ENCODE measurements at regions not wholly inside any gene's neighbourhood (a gene's known extent, or its start where the extent isn't known, plus 50 kb on each side); places are given as distances from the start of the nearest gene placed in this dataset.
"Not testable (repeated sequence)": the region's sequence is repeated elsewhere in the genome, so short reads cannot be mapped to it uniquely, and the experiment has no call there.

DNA sequence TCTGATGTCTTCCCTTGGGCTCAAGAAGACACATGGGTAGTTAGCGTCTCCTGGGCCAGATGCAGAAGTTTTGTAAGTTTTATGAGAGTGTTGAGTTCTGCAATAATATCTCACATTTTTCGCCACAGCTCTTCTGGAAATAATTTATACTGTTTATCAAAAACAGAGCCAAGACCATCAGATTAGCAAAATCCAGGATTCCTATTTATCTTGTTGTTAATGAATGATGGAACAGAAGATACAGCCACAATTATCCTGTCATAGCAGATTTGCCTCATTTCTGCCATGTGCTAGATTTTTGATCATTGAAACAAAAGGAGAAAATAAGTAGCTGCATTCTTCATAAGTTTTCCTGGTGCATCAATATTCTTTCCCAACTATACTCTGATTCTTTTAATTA is 1048.6 kb upstream of the KLHL29 start:
- no peak for DNase-seq (ENCODE audit: low read depth)

DNA sequence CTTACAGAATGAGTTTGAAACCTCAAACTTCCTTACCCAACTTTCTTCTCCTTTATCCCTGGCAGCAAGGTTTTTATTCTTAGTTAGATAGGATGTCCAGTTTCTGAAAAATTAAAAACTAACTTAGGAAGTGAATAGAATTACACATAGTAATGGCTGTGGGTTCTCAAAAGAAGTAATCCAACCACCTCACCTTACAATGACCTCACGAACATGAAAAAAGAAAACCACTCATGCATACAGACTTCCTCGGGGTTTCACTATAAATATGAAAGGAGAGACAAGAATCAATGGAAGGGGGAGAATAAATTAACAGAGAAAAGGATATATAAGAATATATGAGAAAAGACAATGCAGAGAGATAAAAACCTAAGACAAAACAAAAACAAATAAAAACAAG is 1044.3 kb upstream of the KLHL29 start:
- no peak for DNase-seq (ENCODE audit: low read depth)

DNA sequence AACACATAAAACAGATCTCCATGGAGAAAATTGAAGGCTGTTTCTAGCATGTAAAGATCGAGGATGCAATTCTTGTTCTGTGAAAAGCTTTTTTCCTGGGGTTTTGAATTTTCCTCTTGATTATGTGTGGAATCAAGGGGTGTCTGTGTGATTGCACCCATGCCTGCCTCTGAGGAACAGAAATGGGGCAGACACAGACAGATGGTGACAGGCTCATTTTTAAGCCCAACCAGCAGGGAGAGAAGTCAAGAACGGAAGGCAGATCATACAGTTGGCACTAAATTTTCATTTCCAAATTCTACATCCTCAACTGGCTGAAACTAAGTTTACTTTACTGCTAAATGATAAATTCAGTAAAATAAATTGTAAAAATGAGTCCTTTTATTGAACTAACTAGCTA is 1037.7 kb upstream of the KLHL29 start:
- DNase-seq (ENCODE audit: low read depth): no peak

DNA sequence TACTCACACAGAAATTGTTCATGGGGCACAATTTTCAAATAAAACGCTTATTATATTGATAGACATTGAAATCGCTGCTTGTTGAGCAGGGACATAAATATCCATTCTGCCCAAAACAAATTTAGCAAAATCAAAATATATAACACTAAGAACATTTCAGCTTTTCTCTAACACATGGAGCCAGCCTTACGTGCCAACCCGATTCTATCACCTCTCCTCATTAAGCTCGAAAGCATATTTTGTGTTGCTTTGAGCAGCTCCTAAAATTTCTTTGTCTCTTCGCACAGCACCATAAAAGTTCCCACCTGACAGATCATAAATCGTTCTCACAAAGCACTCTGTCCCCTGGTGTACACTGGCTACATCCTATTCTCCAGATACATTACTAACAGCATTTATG is 1034.4 kb upstream of the KLHL29 start:
- no peak for DNase-seq (ENCODE audit: low read depth)

DNA sequence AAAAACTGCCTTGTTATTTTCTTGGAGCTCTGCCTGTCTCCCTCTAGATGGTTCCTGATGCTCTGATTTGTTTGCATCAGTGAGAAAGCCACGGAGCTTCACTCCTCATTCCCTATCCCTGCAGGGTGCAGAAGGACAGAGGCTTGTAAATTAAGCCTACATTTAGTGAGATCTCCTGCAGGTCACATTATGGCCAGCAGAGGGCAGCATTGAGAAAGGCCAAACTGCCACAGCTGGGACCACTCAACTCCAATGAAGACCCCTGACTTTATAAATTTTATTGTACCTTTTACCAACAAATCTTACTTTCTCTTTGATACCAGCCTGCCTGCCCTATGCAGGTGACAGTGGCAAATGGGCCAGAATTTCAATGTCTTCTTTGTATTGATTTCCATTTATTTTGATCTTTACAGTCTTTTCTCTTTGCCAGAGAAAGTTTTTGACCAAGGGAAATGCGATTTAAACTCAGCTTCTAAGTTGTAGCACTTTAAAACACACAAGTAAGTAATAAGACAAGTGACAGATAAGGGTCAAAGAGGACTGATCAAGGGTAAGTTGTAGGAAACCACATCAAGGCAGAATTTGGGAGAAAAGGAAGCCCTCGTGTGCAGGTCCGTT is 1029.1 kb upstream of the KLHL29 start:
- no peak for DNase-seq (ENCODE audit: low read depth)

DNA sequence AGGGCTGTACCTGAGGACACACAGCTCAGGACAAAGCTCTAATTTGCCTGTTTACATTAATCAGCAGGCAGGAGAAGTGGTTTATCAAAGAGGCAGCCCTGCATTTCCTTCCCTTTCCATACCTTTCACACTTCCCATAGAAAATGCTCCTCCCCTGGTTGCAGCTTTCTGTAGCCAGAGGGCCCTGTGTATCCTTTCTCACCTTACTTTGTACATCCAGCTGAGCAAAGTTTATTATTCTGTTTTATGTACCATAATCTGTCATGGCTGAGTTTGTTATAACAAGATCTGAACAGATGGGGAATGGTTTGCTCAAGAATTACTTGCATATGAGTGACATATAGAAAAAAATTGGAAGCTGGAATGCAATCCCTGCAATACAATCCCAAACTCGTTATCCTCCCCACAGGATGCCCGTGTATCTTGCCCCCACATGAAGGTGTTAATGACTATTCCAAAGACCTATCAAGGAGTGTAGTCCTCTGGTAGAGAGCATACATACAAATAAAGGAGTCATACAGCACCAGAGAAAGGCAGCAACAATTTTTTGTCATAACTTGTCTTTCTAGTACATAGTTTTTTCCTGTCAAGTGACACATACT is 1025.8 kb upstream of the KLHL29 start:
- no peak for DNase-seq (ENCODE audit: low read depth)

DNA sequence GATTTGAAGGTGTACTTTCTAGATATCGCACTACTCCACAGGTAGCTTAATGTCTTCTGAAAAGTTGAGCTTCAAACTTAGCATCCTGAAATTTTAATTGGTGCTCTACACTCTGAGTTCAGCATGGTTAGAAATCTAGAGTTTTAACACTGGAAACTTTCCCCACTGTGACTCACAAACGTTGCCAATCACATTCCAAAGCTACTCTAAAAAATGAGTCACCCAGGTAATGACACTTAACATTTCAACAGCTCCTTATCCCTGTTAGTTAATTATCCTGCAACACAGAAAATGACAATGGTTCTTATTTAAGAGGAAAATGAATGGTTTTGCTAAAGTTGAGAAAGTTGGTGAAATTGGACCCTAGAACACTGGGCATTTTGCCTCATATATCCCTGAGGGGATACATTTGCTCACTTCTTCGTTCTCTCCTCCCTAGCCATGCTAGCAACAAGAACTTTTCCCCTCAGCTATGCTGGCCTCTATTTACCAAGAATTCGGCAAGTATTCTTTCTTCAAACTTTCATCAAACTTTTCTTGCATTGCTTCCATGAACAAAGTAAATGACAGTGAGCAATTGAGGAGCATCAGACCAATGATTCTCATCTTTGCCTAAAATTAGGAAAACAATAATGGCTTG is 1024.1 kb upstream of the KLHL29 start:
- no peak for DNase-seq (ENCODE audit: low read depth)

DNA sequence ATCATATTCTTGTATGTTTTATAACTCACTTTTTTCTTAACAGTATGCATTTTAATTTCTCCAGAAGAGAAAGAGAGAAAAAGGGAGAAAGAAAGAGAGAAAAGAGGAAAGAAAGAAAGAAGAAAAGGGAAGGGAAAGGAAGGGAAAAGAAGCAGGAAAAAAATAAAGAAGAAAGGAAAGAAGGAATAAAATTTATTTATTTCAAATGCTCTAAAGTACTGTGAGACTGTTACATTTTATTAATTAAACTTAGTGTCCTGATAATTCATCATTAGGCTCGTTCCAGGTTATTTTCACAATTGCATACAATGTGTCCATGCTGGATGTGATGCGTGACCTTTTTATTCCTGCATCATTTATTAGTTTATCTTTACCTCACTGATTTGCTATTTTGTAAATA is 1023.4 kb upstream of the KLHL29 start:
- no peak for DNase-seq (ENCODE audit: low read depth)

DNA sequence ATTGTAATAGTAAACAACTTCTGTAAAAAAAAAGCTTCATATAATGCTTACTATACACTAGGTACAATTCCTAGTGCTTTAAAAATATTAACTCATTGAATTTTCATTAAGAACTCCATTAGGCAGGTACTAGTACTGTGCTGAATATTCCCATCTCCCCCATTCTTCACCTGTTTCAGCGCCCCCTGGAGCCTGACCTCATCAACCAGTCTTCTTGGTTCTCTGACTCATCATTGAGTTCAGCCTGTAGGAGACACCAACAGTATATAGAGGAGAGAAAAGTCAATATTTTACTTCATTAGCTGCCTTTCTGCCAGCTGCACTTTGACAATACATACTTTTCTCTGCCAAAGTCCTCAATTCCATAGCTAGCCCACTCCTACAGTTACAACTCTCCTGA is 1009.9 kb upstream of the KLHL29 start:
- no peak for DNase-seq (ENCODE audit: low read depth)

DNA sequence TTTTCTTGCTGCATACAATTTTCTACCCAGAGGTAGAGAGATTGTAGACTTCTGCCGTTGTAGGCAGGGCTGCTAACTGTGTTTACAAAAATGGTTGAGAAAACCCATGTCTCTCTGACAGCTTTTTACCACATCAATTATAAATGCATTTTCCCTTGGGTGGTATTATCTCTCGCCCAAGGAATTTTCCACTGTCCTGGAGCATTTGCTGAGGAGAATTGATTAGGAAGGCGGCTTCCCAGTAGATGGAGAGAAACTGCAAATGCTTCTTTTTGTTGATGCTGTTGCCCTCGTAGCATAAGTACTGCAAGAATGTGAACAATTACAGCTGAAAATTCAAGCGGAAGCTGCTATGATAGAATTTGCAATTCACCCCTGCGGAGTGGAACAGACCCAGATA is 1007.7 kb upstream of the KLHL29 start:
- no peak for DNase-seq (ENCODE audit: low read depth)

DNA sequence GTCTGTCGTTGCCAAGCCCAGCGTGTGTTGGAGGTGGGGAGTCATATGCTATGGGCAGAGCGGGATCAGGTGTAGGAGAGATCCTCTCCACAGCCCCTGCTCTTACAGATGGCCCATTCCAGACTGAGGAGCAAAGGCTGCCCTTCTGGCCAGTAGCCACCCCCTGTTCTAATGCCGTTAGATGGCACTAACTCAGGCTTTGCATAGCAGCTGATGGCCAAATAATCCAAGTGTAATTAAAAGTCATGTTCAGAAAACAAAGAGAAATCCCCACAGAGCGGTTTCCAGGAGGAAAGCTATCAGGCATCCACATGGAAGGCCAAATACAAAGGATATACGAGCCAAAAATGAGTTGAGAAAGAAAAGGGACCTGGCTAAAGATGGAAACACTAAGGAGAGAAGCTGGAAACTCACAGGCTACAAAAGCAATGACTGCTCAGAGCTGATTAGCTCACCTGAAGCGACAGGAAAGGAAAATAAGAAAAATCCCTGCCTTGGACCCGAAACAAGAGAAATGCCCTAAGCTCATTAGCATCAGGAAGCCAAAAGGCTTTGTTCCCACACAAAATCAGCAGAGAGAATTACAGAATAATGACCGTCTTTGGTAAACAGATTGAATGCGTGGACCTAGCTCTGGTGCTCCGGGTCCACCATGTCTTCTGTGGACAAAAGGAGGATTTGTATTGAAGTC is 1002.4 kb upstream of the KLHL29 start:
- no peak for DNase-seq (ENCODE audit: low read depth)

DNA sequence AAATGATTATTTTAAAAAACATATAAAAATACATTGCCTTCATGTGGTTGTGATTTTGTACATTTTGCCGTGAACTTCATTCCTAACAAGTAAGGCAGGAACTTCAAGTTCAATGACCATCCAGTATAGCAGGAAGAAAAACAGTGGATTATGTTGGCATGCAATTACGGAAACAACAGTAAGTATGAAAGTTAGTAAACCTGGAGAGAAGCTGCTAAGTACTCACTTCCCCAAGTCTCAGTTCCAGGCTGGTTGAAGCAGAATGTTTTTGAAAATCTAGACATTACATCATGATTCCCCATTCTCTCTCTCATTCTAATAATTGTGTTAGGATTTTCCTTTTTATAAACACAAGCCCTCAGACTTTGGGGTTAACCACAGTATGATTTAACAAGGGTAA is 987.1 kb upstream of the KLHL29 start:
- DNase-seq (ENCODE audit: low read depth): no peak

DNA sequence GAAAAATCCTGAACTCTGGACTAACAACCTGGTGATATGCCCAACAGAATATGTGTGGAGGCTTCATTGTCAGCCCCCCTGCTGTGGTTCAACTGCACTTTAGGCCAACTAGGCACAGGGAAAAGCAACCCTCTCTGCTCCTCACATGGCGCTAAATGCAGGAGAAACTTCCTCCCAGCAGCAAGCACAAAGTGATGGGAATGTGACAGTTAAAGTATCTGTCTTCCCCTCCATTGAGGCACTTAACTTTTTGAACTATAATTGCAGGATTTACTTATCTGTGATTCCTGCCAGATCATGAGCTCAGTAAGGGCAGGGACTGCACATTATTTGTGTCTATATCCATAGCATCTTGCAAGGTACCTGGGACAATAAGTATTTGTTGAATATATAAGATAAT is 981.2 kb upstream of the KLHL29 start:
- DNase-seq (ENCODE audit: low read depth): no peak

DNA sequence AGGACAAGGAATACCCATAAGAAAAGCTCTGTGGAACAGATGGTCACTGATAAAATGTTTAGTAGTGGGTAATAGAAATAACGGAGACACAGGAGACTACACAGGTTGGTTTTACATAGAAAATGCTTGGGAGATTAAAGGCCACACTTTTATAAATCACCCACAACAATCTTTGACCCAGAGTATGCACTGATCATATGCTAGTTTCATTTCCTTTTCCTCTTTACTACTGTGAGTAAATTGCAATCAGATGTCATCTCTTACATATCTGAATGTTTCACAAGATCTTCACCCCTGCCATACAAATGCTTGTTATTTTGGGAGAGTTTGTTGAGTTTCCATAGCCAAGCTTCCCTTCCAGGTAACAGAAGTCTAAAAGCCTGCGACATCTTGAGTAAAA is 978.4 kb upstream of the KLHL29 start:
- no peak for DNase-seq (ENCODE audit: low read depth)

DNA sequence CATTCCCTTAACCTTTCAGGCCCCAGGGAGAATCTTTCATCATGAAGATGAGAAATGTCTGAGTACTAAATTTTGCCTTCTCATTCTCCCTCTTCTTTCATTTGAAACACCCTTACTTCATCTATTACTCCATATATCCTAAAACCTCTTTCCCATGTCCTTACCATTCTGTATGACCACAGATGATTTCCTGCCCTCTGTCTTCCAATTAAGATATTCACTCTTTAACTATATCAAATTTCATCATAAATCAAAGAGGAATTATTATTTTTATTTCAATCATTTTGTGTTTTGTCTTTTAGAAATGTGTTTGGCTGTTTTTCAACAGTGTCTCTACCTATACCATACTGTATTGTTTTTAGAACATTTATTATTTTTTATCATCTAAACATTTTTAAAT is 964.9 kb upstream of the KLHL29 start:
- DNase-seq (ENCODE audit: low read depth): no peak

DNA sequence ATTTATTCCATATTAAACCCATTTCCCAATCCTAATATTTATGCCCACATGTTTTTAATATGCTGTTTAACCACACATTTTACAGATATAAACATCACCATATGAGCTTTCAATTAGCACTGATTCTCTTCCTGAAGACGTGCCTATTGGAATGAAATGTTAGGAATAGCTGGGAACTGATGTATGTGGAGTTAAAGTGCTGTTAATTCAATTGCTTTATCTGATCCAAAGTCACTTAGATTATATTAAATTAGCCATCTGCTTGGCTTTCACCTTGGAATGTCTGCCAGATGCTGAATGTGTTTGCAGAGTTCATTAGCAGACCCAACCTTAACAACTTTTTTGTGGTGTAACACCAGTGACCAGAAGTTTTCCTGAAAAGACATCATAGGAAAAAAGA is 942.9 kb upstream of the KLHL29 start:
- no peak for DNase-seq (ENCODE audit: low read depth)

DNA sequence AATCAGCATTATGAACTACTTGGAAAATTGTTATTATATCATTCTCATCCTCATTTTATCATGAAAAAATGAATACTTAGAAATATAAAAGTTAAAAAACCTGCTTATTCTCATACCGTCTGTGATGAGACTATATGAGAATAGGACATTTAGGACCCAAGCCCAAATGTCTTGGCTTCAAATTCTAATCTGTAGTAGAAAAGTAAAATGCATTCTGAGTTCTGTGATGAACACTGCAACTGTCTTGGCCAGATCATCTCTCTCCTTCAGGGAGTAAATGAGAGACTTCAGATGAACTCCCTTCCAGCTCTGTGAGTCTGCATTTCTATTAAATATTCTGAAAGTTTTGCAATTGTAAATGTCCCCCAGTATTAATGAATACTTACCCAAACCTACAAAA is 940.7 kb upstream of the KLHL29 start:
- no peak for DNase-seq (ENCODE audit: low read depth)

DNA sequence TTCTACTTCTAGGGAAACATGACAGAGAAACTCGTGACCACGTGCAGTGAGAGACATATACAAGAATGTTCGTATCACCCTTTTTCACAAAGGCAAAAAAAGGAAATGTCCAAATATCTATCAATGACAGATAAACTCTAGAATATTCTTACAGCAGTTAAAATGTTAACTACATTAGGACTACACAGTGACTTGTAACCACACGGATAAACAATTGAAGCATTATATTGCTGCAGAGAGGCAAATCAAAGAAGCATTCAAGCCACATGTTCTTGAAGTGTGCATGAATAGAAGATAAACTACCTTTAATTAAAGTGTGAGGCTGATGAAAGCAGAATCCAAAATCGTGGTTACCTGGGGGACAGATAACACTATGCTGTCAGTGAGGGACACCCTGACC is 935.3 kb upstream of the KLHL29 start:
- no peak for DNase-seq (ENCODE audit: low read depth)

DNA sequence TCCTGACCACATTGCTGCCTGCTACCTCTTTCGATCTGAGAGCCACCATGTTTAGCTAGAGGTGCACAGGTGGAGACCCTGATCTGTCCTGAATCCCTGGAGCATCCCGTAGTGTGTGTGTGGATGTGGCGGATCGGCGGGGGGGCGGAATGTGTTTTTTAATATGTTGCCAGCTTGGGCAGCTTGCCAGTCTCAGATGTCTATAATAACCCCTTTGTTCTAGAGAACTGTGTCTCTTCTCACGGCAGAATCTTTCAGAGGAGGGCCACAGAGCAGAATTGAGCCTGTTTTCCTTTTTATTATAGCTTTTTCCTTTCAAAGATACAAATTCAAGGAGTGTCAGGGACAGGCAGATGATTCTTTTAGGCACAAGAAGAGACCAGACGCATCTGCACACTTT is 934.1 kb upstream of the KLHL29 start:
- DNase-seq (ENCODE audit: low read depth): peak; percentile 26

DNA sequence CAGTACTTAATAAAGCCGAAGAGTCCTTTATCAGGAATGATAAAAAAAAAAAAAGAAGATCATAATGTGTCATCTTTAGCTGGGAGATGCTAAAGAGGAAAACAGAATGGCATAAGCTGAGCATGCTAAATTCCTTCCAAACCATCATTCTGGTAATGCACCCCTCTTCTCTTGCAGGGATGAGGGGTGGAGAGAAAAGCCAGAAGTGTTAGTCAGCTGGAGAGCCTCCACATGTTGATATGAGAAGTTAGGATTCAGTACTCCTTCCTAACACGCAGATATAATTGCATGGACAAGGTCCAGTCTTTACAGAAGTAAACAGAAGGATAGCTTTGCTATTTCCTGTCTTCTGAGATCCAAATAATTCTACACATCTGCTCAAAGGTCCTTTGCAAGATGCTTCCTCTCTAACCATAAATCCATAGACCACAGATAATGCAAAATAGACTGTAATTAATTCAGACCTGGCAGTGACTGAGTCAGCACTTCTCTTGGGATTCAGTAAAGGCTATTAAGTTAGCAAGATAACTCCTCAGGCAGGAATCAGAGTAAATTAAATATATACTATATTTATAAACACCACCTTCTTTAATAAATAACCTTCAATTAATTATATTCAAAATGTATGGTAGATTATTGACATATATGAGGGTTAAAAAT is 930.0 kb upstream of the KLHL29 start:
- DNase-seq (ENCODE audit: low read depth): peak; percentile 1

DNA sequence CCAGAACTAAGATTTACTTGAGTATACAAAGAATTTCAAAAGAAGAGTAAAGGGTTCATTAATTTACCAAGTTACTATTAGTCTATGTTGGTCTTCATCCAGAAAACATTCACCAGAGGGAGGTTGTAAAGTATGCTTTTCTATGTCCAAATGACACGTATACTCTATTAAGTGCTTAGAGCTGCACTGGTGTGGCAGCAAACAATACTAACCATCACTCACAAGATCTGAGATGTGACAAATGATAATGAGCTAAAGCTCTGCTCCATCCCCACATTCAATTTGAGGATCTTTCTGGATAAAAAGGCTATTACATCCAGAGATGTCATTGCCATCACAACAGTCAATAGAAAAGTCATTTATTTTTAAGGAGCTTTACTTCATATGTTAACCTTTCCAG is 926.5 kb upstream of the KLHL29 start:
- no peak for DNase-seq (ENCODE audit: low read depth)

DNA sequence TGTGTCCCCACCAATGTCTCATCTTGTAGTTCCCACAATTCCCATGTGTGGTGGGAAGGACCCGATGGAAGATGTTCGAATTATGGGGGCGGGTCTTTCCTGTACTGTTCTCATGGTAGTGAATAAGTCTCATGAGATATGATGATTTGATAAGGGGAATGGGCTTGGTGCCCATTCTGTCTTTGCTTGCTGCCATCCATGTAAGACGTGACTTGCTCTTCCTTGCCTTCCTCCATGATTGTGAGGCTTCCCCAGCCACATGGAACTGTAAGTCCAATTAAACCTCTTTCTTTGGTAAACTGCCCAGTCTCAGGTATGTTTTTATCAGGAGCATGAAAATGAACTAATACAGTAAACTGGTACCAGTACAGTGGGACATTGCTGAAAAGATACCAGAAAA is 909.9 kb upstream of the KLHL29 start:
- DNase-seq (ENCODE audit: low read depth): not testable (repeated sequence)

DNA sequence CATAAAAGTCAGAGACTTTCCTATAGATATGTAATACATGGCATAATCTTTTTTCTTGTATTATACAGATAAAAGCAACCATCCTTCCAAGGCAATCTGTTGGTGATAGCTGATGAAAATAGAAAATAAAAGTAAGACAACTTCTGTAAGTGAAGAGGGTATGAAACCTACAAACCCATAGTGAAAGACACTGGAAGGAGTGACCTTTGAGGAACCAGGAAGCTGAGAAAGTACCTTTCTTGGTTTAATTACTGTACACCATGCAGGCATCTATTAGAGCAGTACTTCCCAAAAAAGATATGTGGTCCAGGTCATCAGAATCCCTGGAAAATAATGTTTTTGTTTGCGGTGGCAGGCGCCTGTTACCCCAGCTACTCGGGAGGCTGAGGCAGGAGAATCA is 906.6 kb upstream of the KLHL29 start:
- no peak for DNase-seq (ENCODE audit: low read depth)
